Posterior vena cava (tissue), 2 donors: ENCODE measurements at regions not wholly inside any gene's neighbourhood (a gene's known extent, or its start where the extent isn't known, plus 50 kb on each side); places are given as distances from the start of the nearest gene placed in this dataset.

Experiments used
- DNase-seq: peaks from one replicate; pipeline ENCODE4 v3.0.0-alpha.2; 2020; ENCODE audit warnings: low spot score
- intact Hi-C, 2 donors: fragments of 100-400 bp; cut with DNase I; formaldehyde crosslinking; loops; one replicate each; pipeline versions ENCODE4 v1.14.1 to v1.14.2; 2022 to 2023
- donor health status: DM: yes; HTN: yes; CAD: no.
- donor health status: DM: yes; HTN: yes; CAD: no.

DNA sequence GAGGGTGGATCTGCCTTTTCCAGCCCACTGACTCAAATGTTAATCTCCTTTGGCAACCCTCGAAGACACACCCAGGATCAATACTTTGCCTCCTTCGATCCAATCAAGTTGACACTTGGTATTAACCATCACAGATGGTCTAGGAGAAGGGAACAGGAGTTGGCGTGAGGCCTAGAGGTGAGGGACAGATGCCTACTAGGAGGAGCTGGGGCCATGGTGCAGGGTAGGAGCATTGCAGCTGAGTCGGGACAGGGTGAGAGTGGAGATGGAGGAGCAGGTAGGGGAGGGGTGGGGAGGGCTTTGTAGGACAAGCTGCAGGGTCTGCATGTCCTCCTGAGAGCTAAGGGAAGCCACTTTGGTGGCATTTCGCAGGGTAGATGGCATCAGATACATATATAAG lies 140.0 kb downstream of the VAPA start:
- intact Hi-C loops = no loop called here
- DNase-seq = no peak

DNA sequence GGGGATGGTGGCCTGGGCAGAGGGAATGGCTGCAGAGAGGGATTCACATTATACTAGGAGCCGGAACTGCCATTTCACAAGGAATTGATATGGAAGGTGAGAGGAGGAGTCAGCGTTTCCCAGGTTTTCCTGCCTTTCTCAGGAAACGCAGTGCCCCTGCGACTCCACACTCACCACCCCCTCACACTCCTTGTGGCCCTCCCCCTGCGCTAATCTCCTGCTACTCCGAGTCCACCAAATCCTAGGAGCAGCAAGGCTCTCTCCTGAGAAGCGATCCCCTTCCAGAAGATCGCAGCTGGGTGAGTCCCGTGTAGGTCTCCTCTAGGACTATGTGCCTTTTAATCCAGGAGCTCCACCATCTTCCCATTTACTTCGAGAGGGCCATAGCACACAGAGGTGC lies 140.6 kb downstream of the VAPA start:
- no peak for DNase-seq
- intact Hi-C loops = no loop called here

DNA sequence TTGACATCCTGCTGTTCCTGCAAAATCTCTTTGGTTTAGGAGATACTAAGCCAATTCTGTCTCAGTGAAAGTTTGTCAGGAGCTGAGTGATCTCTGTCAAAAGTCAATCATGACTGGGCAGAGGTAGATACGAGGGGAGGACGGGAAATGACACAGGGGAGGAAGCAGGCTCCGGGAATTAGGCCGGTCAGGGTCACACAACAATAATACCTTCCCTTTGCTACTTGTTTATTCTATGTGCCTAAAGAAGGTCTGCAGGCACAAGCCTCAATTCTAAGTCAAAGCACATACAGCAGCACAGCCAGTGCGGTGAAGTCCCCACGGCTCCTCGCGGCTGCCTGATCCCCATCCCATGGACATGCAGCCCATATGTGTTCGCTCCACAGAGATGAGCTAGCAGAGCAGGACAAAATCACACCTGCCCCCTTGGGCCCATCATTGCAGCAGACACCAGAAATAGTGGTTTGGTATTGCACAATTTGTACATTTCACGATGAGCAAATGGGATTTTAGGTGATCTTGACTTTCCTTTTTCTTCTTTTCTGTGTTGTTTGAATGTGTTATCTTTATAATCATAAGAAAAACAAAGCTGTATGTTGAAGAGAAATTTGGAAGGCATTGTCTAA lies 141.4 kb downstream of the VAPA start:
- no peak for DNase-seq
- intact Hi-C loops = no loop called here

DNA sequence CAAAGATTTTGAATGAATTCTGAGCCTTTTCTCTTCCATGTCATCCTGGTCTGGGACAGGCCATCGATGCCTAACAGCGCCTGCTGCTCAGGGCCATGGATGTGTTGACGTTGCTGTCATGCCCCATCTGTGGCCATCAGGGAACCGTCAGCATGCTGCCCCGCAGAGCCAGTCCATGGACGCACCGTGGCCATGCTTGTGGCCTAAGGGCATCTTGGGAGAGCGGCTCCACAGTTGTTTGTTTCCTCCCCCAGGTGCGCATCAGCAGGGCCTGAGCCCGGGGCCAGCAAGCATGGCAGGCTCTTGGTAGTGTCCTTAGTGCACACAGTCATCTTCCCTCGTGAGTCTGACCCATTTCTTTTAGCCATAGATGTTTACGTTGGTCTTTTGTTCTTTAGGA lies 142.7 kb downstream of the VAPA start:
- DNase-seq = no peak
- intact Hi-C loops = no loop called here

DNA sequence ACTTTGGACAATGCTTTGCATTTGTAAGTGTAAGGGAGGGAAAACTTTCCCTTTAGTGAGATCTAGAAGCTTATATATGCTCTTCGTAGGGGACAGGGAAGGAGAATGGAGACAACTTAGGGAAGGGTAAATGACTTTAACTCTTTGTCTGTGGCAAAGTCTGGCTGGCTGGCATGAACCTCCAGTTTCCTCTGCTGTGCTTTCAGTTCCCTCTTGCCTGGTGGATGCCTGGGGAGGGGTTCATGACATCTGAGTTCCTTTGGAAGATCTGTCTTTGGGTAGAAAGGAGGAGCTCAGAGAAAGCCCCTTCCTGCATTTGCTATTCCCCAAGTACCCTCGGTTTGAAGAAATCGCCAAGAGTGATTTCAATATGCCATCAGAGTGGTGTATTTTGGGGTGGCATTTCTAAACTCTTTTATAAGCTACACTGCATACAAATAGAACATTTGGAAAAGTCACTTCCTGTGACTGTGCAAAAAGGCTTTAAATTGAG lies 143.6 kb downstream of the VAPA start:
- intact Hi-C loops = no loop called here

DNA sequence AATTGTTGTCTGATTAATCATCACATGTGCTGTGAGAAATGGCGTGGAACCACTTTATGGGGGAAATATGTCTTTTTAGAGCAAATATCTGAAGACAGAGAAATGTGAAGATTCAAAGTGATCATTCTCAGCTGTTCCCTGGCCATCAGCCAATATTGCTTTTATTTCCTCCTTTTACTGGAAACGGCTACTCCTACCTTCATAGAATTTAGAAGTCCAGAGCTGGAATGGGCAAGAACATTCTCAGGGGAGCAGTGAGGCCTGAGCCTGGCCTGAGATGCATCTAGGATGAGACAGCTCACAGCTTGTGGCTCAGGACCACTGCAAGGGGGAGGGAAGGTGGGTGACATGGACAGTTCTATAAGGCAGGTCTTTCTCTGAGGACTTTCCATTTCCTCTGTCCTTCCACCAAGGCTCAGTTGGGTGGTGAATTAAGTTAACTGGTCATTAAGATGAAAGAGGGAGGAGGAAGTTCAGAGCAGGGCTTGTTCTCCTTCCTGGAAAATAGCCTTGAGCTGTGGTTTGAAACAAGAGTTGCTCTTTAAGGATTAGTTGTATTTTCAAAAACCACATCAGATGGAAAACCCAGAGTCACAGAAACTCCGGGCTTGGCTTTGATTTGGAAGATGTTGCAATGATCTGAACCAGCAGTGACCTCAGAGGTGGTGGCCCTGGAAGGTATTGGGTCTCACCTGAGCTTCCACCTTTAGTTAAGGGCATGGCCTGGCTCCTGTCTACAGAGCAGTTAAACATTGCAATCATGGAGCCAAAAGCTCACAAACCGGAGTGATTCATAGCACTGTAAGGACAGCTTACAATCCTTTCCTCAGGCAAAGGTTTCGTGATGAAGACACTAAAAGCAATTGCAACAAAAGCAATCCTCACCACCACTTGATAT lies 144.3 kb downstream of the VAPA start:
- no peak for DNase-seq
- intact Hi-C loops = no loop called here

More for the DNA sequence above, 143.6 kb downstream of the VAPA start:
- no peak for DNase-seq

DNA sequence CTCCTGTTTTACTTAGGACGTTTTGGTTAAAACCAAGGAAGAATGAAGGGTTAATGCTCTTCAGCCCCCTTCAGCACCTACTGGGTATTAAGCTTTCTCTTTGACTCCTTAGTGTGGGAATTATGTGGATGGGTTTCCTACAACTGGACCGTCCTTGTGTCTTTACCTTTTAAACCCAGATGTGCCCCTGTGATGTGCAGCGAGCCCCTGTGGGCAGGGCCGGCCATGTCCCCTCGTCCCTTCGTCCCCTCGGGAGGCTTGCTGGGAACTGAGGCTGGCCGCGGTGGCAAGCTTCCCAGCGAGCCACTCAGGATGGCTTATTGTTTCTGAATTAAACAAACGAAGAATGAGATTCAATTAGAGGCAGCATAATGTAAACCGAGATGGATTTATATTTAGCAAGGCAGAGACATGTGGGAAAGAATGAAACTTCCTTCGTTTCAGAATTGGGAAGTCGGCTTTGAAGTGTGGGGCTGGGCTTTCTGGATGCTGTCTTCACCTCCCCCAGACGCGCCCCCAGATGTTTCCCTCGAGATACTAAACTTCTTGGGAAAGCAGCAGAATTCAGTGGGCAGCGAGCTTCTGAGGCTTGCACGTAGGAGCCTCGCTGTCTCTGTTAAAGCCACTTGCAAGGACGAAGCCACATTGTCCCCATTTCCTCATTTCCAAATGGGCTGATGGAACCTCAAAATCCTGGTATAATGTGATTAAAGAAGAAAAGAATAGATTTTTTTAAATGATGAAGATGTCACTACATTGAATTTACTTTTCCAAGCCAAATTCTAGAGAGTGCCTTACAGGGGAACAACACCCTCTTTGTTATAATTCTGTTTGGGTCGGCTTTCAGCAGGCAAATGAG lies 146.0 kb downstream of the VAPA start:
- intact Hi-C loops = loop anchor here in 1 of 2 donors (5.0 kb wide), 1 partner anchor 932 kb away; no protein-coding TSS in a partner anchor
- DNase-seq = no peak

DNA sequence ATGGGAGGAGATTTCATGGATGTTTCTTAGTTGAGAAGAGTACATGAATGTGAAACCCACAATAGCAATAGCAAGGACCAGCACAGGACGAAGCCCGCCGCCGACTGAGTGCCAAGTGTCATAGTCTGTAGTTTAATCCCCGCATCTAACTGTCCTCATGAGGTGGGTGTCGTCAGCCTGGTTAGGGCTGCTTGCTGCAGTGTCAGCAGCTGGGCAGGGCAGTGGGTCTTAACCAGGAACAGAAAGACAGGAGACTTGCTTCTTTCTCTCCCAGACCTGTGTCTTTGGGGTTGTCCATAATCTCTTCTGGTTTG lies 146.6 kb downstream of the VAPA start:
- intact Hi-C loops = loop anchor here in 1 of 2 donors (5.0 kb wide), 1 partner anchor 932 kb away; no protein-coding TSS in a partner anchor
- DNase-seq = no peak

DNA sequence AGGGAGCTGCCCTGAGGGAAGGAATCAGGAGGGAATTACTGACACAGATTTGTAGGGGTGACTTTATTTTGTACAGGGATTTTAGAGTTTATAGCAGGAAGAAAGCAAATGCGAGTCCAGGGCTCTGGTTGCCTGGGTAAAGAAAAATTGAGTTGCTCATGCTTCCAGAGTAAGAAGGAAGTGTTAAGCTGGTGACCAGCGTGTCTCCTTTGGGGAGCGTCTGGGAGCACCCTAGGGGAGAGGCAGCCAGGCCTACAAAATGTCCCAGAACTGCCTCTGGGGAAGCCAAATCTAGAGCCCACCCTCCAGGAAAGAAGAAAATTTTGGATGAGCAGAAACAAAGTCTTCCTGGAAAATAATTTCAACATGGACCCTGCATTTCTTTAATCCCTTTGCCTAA lies 147.0 kb downstream of the VAPA start:
- intact Hi-C loops = loop anchor here in 1 of 2 donors (5.0 kb wide), 1 partner anchor 931 kb away; no protein-coding TSS in a partner anchor
- DNase-seq = no peak

DNA sequence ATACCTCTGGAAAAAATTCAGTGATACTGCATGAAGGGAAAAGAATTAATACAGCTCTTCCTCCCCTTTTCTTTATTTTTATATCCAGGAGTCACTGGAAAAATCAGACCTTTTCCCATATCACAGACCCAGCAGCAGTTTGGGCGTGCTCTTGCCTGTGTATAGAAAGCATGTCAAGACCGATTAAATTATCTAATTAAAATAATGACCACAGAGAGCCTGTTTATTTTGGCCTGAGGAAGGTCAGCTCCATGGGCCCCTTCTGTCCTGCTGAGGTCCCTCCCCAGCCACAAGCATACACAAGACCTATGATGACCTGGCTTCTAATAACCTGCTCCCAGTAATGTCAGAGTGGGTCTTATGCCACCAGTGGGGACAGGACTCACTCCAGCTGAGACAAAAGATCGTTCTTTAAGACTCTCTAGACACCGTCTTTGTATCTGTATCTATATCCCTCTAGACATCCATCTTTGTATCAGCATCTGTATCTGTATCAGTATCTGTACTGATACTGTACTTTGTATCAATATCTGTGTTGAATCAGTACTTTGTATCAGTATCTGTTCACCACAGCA lies 147.8 kb downstream of the VAPA start:
- DNase-seq = no peak

DNA sequence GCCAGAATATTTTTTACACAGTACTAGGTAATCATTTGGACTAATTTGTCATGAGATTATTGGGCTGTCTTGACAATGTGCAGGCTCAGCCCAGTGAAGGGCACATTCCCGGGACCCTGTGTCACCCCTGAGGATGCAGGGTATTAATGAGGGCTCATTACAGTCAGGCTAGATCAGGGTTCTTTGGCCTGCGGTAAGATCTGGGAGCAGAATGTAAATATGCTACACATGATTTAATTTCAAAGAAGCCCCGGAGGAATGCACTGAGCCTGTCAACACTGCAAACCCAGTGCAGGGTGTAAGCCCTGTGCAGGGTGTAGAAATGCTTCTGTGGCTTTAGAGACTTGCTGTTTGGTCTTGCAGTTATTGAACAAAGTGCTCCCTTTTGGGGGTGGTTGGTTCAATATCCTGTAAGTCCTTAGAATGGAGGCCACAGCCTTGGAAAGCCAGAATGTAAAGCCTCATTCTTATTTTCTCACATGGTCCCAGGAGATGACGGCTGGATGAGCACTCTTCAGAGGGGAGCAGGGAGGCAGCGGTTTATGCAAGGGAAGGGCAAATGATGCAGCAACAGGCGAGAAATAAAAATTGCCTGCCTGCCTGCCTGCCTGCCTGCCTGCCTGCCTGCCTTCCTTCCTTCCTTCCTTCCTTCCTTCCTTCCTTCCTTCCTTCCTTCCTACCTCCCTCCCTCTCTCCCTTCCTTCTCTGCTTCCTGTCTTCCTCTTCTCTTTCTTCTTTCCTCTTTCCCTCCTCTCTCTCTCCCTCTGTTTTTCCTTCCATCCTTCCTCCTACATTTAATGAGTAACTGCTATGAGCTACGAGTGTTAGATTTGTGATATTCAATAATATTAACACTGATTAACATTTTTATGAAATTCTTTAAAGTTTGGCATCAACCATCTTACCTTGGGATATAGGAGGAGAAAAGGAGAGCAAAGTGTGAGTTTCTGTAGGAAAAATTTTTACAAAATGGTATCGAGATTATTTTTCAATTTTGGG lies 148.8 kb downstream of the VAPA start:
- DNase-seq = no peak
- intact Hi-C loops = loop anchor here in 1 of 2 donors (5.0 kb wide), 1 partner anchor 930 kb away; no protein-coding TSS in a partner anchor

More for the DNA sequence above, 147.8 kb downstream of the VAPA start:
- intact Hi-C loops = loop anchor here in 1 of 2 donors (5.0 kb wide), 1 partner anchor 931 kb away; no protein-coding TSS in a partner anchor

DNA sequence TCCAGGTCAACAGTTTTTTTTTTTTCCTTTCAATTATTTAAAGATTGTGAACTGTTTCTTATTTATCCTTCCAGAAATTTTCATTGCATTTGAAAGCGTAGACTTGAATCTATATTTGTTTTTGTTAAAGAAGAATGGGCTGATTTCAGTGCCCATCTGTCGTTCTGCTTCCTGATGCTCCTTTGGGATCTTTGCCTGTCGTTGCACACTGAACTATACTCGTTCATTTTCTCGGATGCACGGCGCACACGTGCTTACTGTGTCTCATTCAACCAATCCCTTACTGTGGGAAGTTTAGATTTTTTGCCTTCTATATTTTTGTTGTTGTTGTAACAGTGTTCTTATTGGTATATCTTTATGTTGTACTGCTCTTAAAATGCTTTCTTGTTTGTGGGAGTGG lies 149.7 kb downstream of the VAPA start:
- intact Hi-C loops = loop anchor here in 1 of 2 donors (5.0 kb wide), 1 partner anchor 929 kb away; no protein-coding TSS in a partner anchor
- DNase-seq = no peak

DNA sequence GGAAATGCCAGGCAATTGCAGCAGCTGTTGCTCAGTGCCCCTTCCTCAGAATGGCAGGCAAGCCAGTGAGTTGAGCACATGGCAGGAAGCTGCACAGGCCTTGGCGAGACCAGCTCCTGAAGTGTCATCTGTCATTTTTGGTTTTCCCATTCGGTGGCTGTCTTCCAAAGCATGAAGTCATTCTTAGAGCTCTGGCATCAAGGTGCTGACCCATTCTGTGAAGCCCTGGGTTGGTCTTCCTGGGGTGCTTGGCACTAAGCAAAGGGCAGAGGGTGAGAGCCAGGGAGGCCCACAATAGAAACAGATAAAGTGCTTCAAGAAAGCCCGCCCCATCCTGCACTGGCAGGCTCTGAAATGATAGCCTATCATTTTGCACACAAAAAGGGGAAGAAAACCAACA lies 150.5 kb downstream of the VAPA start:
- intact Hi-C loops = loop anchor here in 1 of 2 donors (5.0 kb wide), 1 partner anchor 928 kb away; no protein-coding TSS in a partner anchor

DNA sequence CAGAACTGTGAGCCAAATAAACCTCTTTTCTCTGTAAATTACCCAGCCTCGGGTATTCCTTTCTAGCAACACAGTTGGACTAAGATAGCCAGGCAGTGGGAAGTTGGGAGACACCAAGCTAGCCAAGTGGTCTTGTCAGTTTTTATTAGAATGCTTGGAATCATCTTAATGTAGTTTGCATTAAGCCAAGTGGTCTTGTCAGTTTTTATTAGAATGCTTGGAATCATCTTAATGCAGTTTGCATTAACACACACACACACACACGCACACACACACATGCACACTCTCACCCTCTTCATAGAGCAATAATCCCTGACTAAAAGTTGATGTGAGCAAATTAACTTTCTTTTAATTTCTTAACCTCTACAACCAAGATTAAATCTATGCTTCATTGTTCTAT lies 151.5 kb downstream of the VAPA start:
- DNase-seq = no peak
- intact Hi-C loops = no loop called here

More for the DNA sequence above, 150.5 kb downstream of the VAPA start:
- no peak for DNase-seq

DNA sequence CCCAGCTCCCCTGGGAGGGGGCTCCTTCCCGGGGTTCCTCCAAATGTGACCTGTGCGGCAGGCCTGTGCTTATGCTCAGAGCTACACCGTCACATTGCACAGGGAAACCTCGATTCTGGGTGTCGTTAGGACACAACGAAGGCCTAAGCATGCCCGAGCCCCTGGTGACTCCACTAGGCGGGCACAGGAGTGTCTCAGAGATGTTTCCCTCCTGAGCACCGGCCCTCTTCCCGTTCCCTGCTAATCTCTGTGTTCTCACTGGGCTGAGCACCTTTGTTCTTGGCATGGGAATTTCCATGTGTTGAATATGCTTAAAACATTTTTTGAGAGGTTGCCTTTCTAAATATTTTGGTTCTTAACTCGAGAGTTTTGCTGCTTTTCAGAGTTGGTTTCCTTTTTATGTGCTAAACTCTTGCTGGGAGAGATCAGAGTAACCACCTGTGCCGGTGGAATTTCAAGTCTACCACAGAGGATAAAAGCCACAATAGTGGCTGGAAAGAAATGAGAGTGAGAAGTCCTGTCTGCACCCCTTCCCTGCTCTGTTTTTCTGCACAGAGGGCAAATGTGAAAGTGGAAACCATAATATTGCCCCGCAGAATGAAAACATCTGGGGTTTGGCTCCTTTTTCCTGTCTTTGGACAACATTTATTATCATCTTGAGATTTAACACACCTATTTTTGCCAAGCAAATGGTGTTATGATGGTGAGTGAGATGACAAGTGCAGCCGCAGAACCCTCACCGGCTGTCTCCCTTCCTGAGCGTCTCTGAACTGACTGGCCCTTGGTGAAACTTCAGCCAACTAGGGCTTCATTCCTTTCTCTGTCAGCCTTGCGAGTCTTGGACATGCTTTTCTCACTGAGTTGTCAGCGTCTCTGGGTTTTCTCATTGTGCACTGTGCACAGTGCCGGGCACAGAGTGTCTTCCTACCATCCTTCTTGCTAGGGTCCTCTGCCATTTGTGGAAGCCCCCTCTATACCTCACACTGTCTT lies 154.1 kb downstream of the VAPA start:
- DNase-seq = no peak
- intact Hi-C loops = no loop called here

DNA sequence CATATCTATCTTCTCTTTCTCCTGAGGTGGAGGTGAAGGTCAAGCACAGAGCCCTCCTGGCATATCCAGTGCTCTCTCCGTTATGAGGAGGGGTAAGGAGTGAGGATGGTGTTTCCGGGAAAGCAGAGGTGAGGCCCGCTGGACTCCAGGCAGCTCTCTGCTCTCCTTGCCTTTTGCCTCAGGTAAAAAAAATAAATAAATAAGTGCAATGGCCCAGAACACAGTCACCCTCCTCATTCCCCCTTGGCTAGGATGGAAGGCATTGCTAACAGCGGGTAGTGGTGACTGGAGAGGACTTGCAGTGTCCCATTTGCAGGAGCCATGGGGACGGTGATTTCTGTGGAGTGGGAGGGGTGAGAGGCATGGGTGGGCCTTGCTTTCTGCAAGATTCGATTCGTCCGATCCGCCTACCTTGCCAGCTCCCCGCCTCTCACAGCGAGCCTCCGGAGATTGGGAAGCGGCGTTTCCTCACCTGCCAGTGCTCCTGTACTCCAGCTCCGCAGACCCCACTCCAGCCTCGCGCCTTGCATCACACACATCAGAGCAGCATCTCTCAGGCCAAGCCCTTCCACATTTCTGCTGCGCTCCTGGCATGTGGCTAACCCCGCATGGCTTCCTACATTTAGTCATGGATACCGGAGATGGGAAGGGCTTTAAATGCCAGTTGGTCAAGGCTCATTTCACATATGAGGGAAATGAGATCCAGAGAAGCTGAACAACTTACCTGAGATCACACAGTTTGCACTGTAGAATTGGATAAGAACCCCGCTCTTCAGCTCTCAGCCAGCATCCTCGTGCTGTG lies 155.2 kb downstream of the VAPA start:
- intact Hi-C loops = no loop called here
- no peak for DNase-seq
